ENCODE measurements at regions not wholly inside any gene's neighbourhood (a gene's known extent, or its start where the extent isn't known, plus 50 kb on each side); places are given as distances from the start of the nearest gene placed in this dataset.

DNA sequence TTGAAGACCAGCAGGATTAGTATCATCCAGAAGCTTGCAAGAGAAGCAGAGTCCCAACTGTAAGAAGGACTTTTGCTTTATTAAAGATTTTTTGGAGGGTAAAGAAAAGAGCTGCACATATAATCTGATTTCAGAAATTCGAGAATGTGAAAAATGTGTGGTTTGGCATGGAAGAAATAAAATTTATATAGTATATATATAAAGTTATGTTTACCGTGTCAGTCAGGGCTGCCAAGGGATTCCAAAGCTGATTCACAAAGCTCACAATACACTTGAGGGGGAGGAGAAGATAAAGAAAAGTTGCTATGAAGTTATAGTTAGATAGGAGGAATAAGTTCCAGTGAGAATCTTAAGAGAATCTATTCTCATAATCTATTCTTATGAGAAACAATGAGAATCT, 231.8 kb upstream of the CACNA2D1 start:
- H3K9me3 ChIP-seq (ENCODE audit: control insufficient read depth, low read length): no peaks in the 10 kb centered on the region
- no peaks in the 10 kb centered on the region for H3K36me3 ChIP-seq (ENCODE audit: control insufficient read depth, insufficient read depth, low read length)
- Mint-ChIP-seq H3K36me3 (ENCODE audit: low read depth) (no peaks in the 10 kb centered on the region), H3K9me3 (no peaks in the 10 kb centered on the region), H3K27me3 (ENCODE audit: insufficient read depth) (no peaks in the 10 kb centered on the region), H3K4me3 (no peak overlapping the region), H3K27ac (no peak overlapping the region), H3K4me1 (peaks cover 12% of the 10 kb centered on the region)
- peaks cover 5% of the 10 kb centered on the region for H3K4me1 ChIP-seq (ENCODE audit: control insufficient read depth, insufficient read depth, low read length)
- TF ChIP-seq, protein P1, sequence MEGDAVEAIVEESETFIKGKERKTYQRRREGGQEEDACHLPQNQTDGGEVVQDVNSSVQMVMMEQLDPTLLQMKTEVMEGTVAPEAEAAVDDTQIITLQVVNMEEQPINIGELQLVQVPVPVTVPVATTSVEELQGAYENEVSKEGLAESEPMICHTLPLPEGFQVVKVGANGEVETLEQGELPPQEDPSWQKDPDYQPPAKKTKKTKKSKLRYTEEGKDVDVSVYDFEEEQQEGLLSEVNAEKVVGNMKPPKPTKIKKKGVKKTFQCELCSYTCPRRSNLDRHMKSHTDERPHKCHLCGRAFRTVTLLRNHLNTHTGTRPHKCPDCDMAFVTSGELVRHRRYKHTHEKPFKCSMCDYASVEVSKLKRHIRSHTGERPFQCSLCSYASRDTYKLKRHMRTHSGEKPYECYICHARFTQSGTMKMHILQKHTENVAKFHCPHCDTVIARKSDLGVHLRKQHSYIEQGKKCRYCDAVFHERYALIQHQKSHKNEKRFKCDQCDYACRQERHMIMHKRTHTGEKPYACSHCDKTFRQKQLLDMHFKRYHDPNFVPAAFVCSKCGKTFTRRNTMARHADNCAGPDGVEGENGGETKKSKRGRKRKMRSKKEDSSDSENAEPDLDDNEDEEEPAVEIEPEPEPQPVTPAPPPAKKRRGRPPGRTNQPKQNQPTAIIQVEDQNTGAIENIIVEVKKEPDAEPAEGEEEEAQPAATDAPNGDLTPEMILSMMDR (conservative IDR thresholded peaks at IDR 0.05): no peak
- no peak overlapping the region for H3K27ac ChIP-seq (ENCODE audit: low read depth, low read length)
- H3K9ac ChIP-seq (ENCODE audit: extremely low read depth, low read length, poor library complexity, severe bottlenecking): no peak overlapping the region
- WGBS, 2 experiments (ENCODE audit: insufficient coverage in 1 of 2, insufficient read length in 1 of 2): 88% methylated on average over 2 of the region's 2 CpGs; no CpG with 5 or more reads in 1 of the 2 experiments
- DNase-seq: no peak
- H3K4me3 ChIP-seq (ENCODE audit: low read length): no peak overlapping the region
- no peaks in the 10 kb centered on the region for H3K27me3 ChIP-seq (ENCODE audit: control insufficient read depth, insufficient read depth, low read length, poor library complexity, severe bottlenecking)

DNA sequence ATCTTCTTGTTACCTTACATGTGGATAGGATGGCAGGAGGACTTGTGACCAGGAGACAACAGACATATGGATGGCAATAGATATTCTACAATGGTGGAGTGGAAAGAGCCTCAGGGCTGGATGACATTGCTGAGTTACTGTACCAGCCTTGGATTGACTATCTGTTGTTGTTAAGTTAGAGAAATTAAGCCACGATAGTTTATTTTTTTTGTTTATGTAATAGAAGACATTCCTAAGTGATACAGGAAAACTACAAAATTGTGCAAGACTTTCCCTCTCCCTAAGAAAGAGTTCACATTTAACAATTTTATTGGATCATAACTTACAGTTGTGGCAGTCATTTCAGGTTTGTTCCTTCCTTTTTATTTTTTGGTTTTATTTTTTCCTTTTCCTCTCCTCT, 230.7 kb upstream of the CACNA2D1 start:
- Histone ChIP-seq H3K4me1 (ENCODE audit: control insufficient read depth, insufficient read depth, low read length) (peaks cover 5% of the 10 kb centered on the region), H3K4me3 (ENCODE audit: low read length) (no peak overlapping the region), H3K27me3 (ENCODE audit: control insufficient read depth, insufficient read depth, low read length, poor library complexity, severe bottlenecking) (no peaks in the 10 kb centered on the region), H3K9me3 (ENCODE audit: control insufficient read depth, low read length) (no peaks in the 10 kb centered on the region), H3K27ac (ENCODE audit: low read depth, low read length) (no peak overlapping the region), H3K9ac (ENCODE audit: extremely low read depth, low read length, poor library complexity, severe bottlenecking) (no peak overlapping the region), H3K36me3 (ENCODE audit: control insufficient read depth, insufficient read depth, low read length) (no peaks in the 10 kb centered on the region)
- H3K36me3 Mint-ChIP-seq (ENCODE audit: low read depth): no peaks in the 10 kb centered on the region
- no peak for DNase-seq
- H3K27ac Mint-ChIP-seq: no peak overlapping the region
- no peaks in the 10 kb centered on the region for H3K9me3 Mint-ChIP-seq
- no peak overlapping the region for H3K4me3 Mint-ChIP-seq
- TF ChIP-seq, protein P1 (conservative IDR thresholded peaks at IDR 0.05): no peak
- no peaks in the 10 kb centered on the region for H3K27me3 Mint-ChIP-seq (ENCODE audit: insufficient read depth)
- H3K4me1 Mint-ChIP-seq: peaks cover 12% of the 10 kb centered on the region
- WGBS, 2 experiments (ENCODE audit: insufficient coverage in 1 of 2, insufficient read length in 1 of 2): 100% methylated on average over 1 of the region's 1 CpG; no CpG with 5 or more reads in 1 of the 2 experiments

DNA sequence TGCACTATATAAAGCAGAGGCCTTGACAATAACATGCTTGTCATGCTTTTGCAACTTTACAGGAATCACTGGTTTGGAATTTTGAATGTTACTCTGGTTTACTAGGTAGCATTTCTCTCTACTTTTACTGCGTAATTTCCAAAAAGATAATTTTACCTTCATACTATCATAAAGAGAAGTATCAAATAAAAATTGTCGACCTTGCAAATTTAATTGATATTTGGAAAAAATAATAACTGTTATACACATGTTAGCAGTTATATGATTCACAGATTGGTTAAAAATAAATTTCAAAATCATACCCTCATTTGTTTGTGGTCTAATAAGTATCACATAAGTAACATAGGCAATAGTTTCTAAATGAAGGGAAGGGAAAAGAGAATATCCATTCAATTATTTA, 228.5 kb upstream of the CACNA2D1 start:
- no peaks in the 10 kb centered on the region for H3K27me3 Mint-ChIP-seq (ENCODE audit: insufficient read depth)
- Histone ChIP-seq H3K9me3 (ENCODE audit: control insufficient read depth, low read length) (no peaks in the 10 kb centered on the region), H3K9ac (ENCODE audit: extremely low read depth, low read length, poor library complexity, severe bottlenecking) (no peak overlapping the region), H3K4me1 (ENCODE audit: control insufficient read depth, insufficient read depth, low read length) (peaks cover 5% of the 10 kb centered on the region), H3K27me3 (ENCODE audit: control insufficient read depth, insufficient read depth, low read length, poor library complexity, severe bottlenecking) (no peaks in the 10 kb centered on the region), H3K27ac (ENCODE audit: low read depth, low read length) (no peak overlapping the region), H3K36me3 (ENCODE audit: control insufficient read depth, insufficient read depth, low read length) (no peaks in the 10 kb centered on the region), H3K4me3 (ENCODE audit: low read length) (no peak overlapping the region)
- H3K27ac Mint-ChIP-seq: no peak overlapping the region
- DNase-seq: no peak
- H3K36me3 Mint-ChIP-seq (ENCODE audit: low read depth): no peaks in the 10 kb centered on the region
- no peaks in the 10 kb centered on the region for H3K9me3 Mint-ChIP-seq
- peaks cover 10% of the 10 kb centered on the region for H3K4me1 Mint-ChIP-seq
- no peak overlapping the region for H3K4me3 Mint-ChIP-seq
- WGBS, 2 experiments (ENCODE audit: insufficient coverage in 1 of 2, insufficient read length in 1 of 2): 100% methylated on average over 1 of the region's 2 CpGs; no CpG with 5 or more reads in 1 of the 2 experiments
- TF ChIP-seq, protein P1 (conservative IDR thresholded peaks at IDR 0.05): no peak
